Stimulated activated CD8-positive, alpha-beta memory T cell treated with anti-CD3 and anti-CD28 coated beads, Interleukin-2, amount 100 ng/mL, for 48 hours (primary cell): ENCODE measurements at regions not wholly inside any gene's neighbourhood (a gene's known extent, or its start where the extent isn't known, plus 50 kb on each side); places are given as distances from the start of the nearest gene placed in this dataset.

Experiments
- DNase-seq, 2 donors: peaks; one replicate each; pipeline ENCODE4 v3.0.0-alpha.2; 2020; ENCODE audit warnings: low read depth in 2 of 2

- DNase-seq, result no peak
These were observed 254.5 kb downstream of the BUB3 start for GRCh38 chr10:123408660-123409059.

GRCh38 chr10:123409426-123409825 lies 255.2 kb downstream of the BUB3 start:
- no peak for DNase-seq

GRCh38 chr10:123409884-123410283 lies 255.7 kb downstream of the BUB3 start:
- no peak for DNase-seq

- no peak for DNase-seq
These were observed 252.8 kb upstream of the GPR26 start for GRCh38 chr10:123413353-123413752.

GRCh38 chr10:123415523-123415922 lies 250.6 kb upstream of the GPR26 start:
- DNase-seq, result no peak

- no peak for DNase-seq
These were observed 248.7 kb upstream of the GPR26 start for GRCh38 chr10:123417414-123417813.

GRCh38 chr10:123421461-123421860 lies 244.7 kb upstream of the GPR26 start:
- no peak for DNase-seq

GRCh38 chr10:123422261-123422660 lies 243.9 kb upstream of the GPR26 start:
- DNase-seq, result no peak

- no peak for DNase-seq
These were observed 241.6 kb upstream of the GPR26 start for GRCh38 chr10:123424537-123424936.

- no peak for DNase-seq
These were observed 240.5 kb upstream of the GPR26 start for GRCh38 chr10:123425680-123426079.

GRCh38 chr10:123427165-123427786 lies 238.9 kb upstream of the GPR26 start:
- DNase-seq, result no peak

- no peak for DNase-seq
These were observed 237.8 kb upstream of the GPR26 start for GRCh38 chr10:123428391-123428790.

- no peak for DNase-seq
These were observed 236.4 kb upstream of the GPR26 start for GRCh38 chr10:123429706-123430221.

- no peak for DNase-seq
These were observed 232.6 kb upstream of the GPR26 start for GRCh38 chr10:123433539-123433938.

GRCh38 chr10:123434435-123435039 lies 231.6 kb upstream of the GPR26 start:
- DNase-seq, result no peak

- no peak for DNase-seq
These were observed 223.3 kb upstream of the GPR26 start for GRCh38 chr10:123442901-123443300.

- DNase-seq, result no peak
These were observed 222.2 kb upstream of the GPR26 start for GRCh38 chr10:123443924-123444323.

- no peak for DNase-seq
These were observed 220.8 kb upstream of the GPR26 start for GRCh38 chr10:123445261-123445775.

- DNase-seq, result no peak
These were observed 219.6 kb upstream of the GPR26 start for GRCh38 chr10:123446449-123447156.

- DNase-seq, result no peak
These were observed 216.8 kb upstream of the GPR26 start for GRCh38 chr10:123449234-123449962.

- DNase-seq, result no peak
These were observed 215.1 kb upstream of the GPR26 start for GRCh38 chr10:123450956-123451605.
